ENCODE measurements at regions not wholly inside any gene's neighbourhood (a gene's known extent, or its start where the extent isn't known, plus 50 kb on each side); places are given as distances from the start of the nearest gene placed in this dataset.

GRCh38 chr4:24114444-24114843 is 224.6 kb upstream of the PPARGC1A start:
- H3K36me3 Mint-ChIP-seq (ENCODE audit: insufficient read depth, unreplicated experiment), result no peaks in the 10 kb centered on the region
- H3K27me3 Mint-ChIP-seq (ENCODE audit: insufficient read depth, unreplicated experiment), result no peaks in the 10 kb centered on the region
- ChIA-PET POLR2A (no interaction called here), CTCF (interaction anchor here (0.7 kb wide), 1 partner anchor 1375 kb away, joined by 3 read pairs; no protein-coding TSS in a partner anchor)
- H3K27ac Mint-ChIP-seq (ENCODE audit: low read depth, unreplicated experiment), result no peak overlapping the region
- H3K4me3 Mint-ChIP-seq (ENCODE audit: unreplicated experiment), result no peak overlapping the region
- DNase-seq (ENCODE audit: unreplicated experiment), result no peak
- H3K4me1 Mint-ChIP-seq (ENCODE audit: insufficient read depth, unreplicated experiment), result no peaks in the 10 kb centered on the region
- H3K9me3 Mint-ChIP-seq (ENCODE audit: unreplicated experiment), result peaks cover 13% of the 10 kb centered on the region
- no peak for TF ChIP-seq CTCF (IDR thresholded peaks at IDR 0.05; ENCODE audit: unreplicated experiment)
- intact Hi-C loops (cut with micrococcal nuclease), result no loop called here
- no TSS peak for BruUV-seq (replicated peaks)

- intact Hi-C loops (cut with micrococcal nuclease), result no loop called here
- H3K27me3 Mint-ChIP-seq (ENCODE audit: insufficient read depth, unreplicated experiment), result no peaks in the 10 kb centered on the region
- POLR2A ChIA-PET, result interaction anchor here (1.2 kb wide), 1 partner anchor 16 kb away, joined by 5 read pairs; no protein-coding TSS in a partner anchor
- CTCF ChIA-PET, result no interaction called here
- no peak overlapping the region for H3K4me3 Mint-ChIP-seq (ENCODE audit: unreplicated experiment)
- H3K9me3 Mint-ChIP-seq (ENCODE audit: unreplicated experiment), result peaks cover 13% of the 10 kb centered on the region
- H3K4me1 Mint-ChIP-seq (ENCODE audit: insufficient read depth, unreplicated experiment), result no peaks in the 10 kb centered on the region
- H3K27ac Mint-ChIP-seq (ENCODE audit: low read depth, unreplicated experiment), result no peak overlapping the region
- no peak for TF ChIP-seq CTCF (IDR thresholded peaks at IDR 0.05; ENCODE audit: unreplicated experiment)
- BruUV-seq (replicated peaks), result no TSS peak
- H3K36me3 Mint-ChIP-seq (ENCODE audit: insufficient read depth, unreplicated experiment), result no peaks in the 10 kb centered on the region
- DNase-seq (ENCODE audit: unreplicated experiment), result no peak
Measured at GRCh38 chr4:24112466-24112865, 222.6 kb upstream of the PPARGC1A start.

GRCh38 chr4:24108567-24108966 is 218.7 kb upstream of the PPARGC1A start:
- Mint-ChIP-seq H3K9me3 (ENCODE audit: unreplicated experiment) (peaks cover 9% of the 10 kb centered on the region), H3K4me3 (ENCODE audit: unreplicated experiment) (no peak overlapping the region), H3K27me3 (ENCODE audit: insufficient read depth, unreplicated experiment) (no peaks in the 10 kb centered on the region), H3K36me3 (ENCODE audit: insufficient read depth, unreplicated experiment) (no peaks in the 10 kb centered on the region), H3K4me1 (ENCODE audit: insufficient read depth, unreplicated experiment) (peaks cover 26% of the 10 kb centered on the region), H3K27ac (ENCODE audit: low read depth, unreplicated experiment) (no peak overlapping the region)
- no peak for TF ChIP-seq CTCF (IDR thresholded peaks at IDR 0.05; ENCODE audit: unreplicated experiment)
- BruUV-seq (replicated peaks), result no TSS peak
- intact Hi-C loops (cut with micrococcal nuclease), result loop anchor here (10.0 kb wide), 1 partner anchor 216 kb away; no protein-coding TSS in a partner anchor
- POLR2A ChIA-PET, result interaction anchor here (1.2 kb wide), 1 partner anchor 20 kb away, joined by 3 read pairs; no protein-coding TSS in a partner anchor
- CTCF ChIA-PET, result interaction anchor here (0.6 kb wide), 1 partner anchor 1209 kb away, joined by 3 read pairs; no protein-coding TSS in a partner anchor
- DNase-seq (ENCODE audit: unreplicated experiment), result no peak

GRCh38 chr4:24105327-24106038 is 215.6 kb upstream of the PPARGC1A start:
- TSS peak; percentile 64 for BruUV-seq (replicated peaks)
- intact Hi-C loops (cut with micrococcal nuclease), result loop anchor here (1.0 to 10.0 kb wide), 4 partner anchors 105 to 314 kb away; no protein-coding TSS in a partner anchor
- Mint-ChIP-seq H3K4me1 (ENCODE audit: insufficient read depth, unreplicated experiment) (peaks cover 26% of the 10 kb centered on the region), H3K36me3 (ENCODE audit: insufficient read depth, unreplicated experiment) (no peaks in the 10 kb centered on the region), H3K27ac (ENCODE audit: low read depth, unreplicated experiment) (peak overlapping the region; percentile 98), H3K9me3 (ENCODE audit: unreplicated experiment) (no peaks in the 10 kb centered on the region), H3K27me3 (ENCODE audit: insufficient read depth, unreplicated experiment) (no peaks in the 10 kb centered on the region), H3K4me3 (ENCODE audit: unreplicated experiment) (peak overlapping the region; percentile 51)
- no peak for TF ChIP-seq CTCF (IDR thresholded peaks at IDR 0.05; ENCODE audit: unreplicated experiment)
- CTCF ChIA-PET, result interaction anchor here (0.6 to 3.4 kb wide), 10 partner anchors 11 to 375 kb away, joined by 3 to 19 read pairs (median 4); no protein-coding TSS in a partner anchor
- peak; percentile 96 for DNase-seq (ENCODE audit: unreplicated experiment)
- POLR2A ChIA-PET, result interaction anchor here (0.6 to 4.1 kb wide), 21 partner anchors 11 to 392 kb away, joined by 3 to 24 read pairs (median 4); no protein-coding TSS in a partner anchor
